Stimulated activated naive CD4-positive, alpha-beta T cell treated with Interleukin-2 at 50 U/mL for 16 hours (primary cell): ENCODE measurements at regions not wholly inside any gene's neighbourhood (a gene's known extent, or its start where the extent isn't known, plus 50 kb on each side); places are given as distances from the start of the nearest gene placed in this dataset.
"Not testable (repeated sequence)": the region's sequence is repeated elsewhere in the genome, so short reads cannot be mapped to it uniquely, and the experiment has no call there.

Experiments
- DNase-seq: peaks from one replicate; lab custom pipeline; 2025; lab: John Stamatoyannopoulos, UW

DNA sequence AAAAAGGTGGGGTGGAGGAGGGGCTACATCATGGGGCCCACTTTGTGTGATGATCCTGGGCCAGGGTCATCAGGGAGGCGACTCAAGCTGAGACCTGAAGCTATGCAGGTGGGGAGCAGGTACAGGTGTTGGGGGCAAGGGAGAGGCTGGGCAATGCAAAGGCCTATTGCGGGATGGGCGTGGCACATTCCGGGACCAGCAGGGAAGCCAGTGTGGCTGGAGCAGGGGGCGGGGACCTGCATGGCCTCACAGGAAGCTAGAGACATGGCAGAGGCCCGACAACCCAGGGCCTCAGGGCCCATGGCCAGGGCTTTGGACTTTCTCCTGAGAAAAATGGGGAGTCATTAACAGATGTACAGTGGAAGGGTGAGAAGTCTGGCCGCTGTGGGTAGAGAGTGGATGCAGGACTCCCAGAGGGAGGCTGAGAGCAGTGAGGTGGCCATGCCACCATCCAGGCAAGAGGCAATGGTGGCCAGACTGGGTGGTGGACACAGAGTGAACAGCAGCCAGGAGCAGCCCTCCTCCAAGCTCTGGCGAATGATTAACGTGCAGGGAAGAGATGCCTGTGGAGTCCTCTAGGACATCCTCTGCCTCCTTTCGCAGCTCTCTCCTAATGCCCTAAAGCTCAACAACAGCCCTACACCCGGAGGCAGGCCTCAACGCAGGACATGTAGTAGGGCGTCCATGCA is 122.6 kb upstream of the ATP2B2 start:
- DNase-seq, result no peak

DNA sequence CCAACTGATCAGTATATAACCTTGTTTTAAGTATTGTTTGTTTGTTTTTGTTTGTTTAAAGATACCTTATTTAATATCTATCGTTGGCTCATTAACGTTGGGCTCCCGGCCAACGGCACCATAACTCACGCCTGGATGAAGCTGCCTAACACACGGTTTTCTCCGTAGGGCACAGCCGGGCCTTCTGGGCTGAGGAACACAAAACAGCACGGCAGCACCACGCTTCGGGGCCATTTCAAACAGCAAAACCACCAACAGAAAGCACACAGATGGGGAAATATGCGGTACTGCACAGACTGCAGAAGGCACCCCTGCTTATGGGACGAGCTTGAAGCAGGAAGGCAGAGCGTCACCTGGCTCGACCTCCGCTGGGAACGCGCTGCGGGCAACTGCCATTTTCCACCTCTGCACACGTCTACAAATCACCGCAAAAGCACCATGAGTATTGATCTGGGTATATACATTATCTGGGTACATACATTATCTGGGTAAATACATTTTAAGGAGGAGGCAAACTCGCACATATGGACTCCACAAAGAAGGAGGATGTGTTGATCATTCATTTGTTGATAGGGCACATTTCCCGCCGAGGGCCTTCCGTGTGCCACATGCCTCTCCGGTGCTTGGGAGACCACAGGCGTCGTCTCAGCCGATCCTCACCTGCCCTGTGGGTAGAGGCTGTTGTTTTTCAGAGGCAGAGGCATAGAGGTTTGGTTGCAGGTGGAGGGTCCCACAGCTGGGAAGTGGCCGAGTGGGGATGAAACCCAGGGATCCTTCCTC is 123.7 kb upstream of the ATP2B2 start:
- no peak for DNase-seq

DNA sequence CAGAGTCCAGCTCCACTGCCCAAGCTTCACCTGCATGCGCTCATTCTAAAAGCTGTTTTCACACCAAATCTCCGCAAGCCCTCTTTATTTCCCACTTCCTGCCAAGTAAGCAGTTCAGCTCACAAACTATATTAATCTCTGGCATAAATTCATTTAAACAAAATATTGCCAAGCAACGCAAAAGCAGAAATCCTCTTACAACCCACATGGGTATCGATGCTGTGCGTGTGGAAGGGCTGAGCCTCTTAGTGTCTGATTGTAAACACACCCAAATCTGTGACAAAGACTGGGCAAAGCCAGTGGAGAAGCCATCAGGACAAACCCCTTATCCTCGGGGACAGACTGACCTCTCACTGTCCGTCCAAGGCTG is 124.3 kb upstream of the ATP2B2 start:
- DNase-seq, result no peak

DNA sequence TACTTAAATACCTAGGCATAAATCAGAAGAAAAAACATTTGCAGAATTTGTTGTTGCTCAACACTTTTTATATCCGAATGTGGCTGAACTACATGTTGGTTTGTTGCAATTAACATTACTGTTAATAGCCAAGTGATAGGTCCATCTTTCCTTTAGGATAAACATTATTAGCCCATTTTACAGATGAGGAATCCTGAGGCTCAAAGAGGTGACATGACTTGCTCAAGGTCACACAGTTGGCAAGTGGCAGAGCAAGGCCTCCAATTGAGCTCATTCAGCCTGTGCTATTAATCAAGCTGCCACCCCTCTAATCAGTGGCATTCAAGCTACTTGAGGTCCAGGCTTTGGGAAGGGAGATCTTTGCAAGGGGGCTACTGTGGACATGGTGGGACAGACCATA is 125.8 kb upstream of the ATP2B2 start:
- no peak for DNase-seq

DNA sequence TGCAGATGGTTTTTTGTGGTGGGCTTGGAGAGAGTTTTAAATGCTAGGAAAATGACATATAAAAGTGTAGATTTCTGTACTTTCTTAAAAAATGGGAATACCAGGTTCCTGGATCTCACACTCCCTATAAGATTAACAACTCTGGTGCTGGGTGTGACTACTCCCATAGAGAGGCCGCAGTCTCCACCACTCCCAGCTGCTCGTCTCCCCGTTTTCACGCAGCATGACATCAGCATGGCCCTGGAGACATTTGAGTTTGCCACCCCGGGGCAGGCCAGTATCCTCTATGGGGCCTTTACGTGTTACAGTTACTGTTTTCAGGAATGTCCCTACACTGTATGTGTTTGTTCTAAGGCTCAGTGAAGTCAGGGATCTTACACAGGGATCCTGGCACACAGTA is 126.7 kb upstream of the ATP2B2 start:
- DNase-seq, result no peak

DNA sequence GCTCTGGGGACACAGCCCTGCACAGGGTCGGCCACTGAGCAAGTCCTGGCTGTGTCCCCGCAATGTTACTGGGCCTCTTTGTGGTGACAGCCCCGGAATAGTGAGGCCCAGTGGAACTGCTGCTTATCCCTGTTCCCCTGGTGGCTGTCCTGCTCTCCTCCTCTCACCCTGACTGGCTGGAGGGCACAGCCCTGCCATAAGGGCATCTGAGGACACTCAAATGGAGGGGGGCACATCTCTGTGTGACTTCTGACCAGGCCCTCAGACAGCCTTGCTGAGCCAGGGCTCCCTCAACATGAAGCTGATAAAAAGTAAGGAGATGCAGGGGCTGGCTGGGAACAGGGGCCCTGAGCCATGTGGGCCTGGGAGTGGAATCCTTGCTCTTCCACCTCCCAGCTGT is 127.4 kb upstream of the ATP2B2 start:
- DNase-seq, result no peak

DNA sequence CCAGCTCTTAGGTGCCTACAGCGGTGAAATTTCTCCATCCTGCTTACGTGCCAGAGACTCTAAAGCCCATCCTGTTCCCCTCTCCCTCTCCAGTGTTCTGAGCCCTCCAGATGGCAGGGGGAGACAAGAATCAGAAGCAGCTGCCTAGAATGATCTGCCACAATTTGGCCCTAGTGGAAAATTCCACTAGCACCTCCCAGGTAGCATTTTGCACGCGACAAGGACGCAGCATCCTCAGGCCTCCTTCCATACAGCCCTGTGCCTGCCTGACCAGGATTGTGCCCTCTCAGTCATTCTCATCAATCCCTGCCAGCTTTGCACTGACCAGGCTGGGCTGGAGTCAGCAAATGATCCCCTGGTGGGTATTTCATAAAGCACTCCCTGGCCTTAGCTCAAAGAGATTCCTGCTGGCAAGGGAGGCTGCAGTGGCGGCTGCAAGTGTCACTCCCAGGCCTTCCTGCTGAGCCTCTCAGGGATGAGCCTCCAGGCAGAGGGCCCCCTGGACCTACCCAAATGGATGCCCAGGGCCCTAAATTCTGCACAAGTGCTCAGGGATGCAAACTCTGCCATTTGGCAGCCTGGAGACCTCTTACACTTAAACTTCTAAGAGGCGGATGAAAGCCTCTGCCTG is 130.2 kb upstream of the ATP2B2 start:
- DNase-seq, result no peak

DNA sequence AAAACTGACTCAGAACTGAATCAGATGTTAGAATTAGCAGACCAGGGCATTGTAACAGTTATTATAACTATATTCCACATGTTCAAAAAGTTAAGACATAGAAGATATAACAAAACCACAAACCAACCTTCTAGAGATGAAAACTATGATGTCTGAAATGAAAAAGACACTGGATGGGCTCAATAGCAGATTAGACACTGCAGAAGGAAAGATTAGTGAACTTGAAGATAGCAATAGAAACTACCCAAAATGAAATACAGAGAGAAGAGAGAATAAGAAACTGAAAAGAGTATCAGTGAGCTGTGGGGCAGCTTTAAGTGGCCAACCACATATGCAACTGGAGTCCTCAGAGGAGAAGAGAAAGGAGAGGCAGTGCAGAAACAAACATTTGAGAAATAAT is 132.0 kb upstream of the ATP2B2 start:
- DNase-seq, result no peak

DNA sequence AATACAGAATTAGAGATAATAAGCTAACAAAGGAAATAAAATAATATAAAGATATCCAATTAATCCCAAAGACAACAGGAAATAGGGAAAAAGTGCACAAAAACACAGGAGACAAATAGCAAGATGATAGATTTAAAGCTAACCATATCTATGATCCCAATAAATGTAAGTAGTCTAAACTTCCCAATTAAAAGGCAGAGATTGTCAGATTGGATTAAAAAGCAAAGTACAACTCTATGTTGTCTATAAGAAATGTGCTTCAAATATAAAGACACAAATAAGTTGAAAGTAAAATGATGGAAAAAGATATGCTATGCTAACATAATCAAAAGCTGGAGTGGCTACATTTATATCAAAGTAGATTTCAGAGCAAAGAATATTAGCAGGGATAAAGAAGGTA is 133.1 kb upstream of the ATP2B2 start:
- DNase-seq, result no peak

DNA sequence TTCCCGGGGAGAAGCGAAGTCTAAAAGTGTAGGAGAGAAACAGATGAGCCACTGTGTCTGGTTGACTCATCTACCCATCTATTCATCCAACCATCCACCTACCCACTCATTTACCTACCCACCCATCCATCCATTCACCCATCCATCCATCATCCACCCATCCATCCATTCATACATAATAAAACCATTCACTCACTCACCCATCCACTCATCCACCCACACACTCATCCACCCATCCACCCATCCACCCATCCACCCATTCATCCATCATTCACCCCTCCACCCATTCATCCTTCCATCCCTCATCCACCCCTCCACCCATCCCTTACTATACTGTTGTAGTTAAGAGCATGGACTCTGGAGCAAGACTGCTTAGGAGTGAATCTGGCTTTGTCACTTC is 136.4 kb upstream of the ATP2B2 start:
- DNase-seq, result no peak

DNA sequence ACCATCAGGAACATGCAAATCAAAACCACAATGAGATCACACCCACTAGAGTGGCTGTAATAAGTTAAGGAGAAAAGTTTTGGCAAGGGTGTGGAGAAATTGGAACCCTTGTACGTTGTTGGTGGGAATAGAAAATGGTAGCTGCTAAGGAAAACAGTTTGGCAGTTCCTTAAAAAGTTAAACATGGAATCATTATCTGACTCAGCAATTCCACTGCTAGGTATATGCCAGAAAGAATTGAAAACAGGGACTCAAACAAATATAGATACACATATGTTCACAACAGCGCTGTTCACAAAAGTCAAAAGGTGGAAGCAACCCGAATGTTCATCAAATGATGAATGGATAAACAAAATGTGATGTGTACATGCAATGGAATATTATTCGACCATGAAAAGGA is 138.8 kb upstream of the ATP2B2 start:
- no peak for DNase-seq

DNA sequence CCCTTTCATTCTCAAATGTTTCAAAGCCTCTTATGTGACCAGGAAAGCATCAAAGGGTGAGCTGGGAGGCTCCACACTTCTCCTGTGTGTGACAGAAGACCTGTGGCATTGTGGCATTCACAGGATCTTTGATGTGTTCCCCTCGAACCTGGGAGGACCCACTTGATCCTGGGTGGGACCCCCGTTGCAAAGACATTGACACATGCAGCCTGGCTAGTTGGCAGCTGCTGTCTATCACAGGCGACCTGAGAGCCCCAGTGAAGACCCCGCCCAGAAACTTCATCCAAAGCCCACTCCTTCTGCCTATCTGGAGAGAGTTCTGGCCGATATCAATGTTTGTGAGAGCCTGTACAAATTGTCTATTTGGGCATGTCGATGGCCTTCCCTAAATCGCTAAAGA is 140.4 kb upstream of the ATP2B2 start:
- no peak for DNase-seq

DNA sequence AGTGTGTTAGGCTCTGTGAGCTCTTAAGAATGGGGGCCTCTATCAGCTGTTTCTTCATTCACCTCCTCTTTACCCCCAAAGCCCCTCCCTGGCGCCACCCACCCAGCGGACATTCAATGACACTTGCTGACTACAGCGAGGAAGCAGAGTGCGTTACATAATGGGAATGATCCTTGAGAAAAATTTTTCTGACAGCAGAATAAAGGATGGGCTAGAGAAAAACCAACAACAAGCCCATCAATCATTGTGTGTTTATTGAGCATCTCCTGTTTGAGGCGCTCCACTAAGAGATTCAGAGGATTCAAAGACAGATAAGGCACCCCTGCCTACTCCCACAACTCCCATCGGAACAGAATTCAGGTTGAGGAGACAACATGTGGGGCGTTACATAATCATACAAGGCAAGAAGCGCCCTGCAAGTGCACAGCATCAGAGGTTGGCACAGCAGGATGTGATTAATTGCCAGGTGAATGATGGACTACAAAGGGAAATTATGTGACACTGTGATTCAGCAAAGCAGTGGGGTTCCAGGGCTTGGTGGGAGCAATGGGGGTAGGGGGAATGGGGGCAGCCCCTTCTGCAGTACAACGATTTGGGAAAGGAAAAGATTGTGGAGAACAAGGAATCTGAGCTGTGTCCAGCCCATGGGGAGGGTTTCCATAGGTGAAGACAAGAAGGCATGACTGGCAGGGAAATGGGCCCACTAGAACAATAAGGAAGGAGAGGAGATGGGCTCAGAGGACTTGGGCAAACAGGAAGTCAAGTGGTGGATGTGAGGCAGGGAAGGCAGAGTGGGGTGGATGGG is 141.3 kb upstream of the ATP2B2 start:
- DNase-seq, result no peak

DNA sequence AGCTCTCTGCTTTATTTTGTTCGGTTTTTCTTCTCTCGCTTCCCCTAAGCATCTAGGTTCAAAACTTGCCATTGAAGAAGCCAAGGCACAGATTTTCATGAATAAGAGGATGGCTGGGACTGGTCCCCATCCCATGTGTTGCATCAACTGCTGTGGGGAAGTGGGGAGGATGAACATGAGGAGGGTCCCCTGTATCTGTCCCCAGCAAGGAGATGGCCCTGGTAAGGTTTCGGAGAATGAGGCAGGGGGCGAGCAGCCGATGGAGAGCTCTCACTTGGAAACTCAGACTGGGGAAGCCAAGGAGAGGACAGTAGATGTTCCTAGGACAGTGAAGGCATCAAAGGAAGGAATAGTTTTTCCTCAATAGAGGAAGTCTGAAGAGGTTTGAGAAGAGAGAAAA is 142.0 kb upstream of the ATP2B2 start:
- no peak for DNase-seq

DNA sequence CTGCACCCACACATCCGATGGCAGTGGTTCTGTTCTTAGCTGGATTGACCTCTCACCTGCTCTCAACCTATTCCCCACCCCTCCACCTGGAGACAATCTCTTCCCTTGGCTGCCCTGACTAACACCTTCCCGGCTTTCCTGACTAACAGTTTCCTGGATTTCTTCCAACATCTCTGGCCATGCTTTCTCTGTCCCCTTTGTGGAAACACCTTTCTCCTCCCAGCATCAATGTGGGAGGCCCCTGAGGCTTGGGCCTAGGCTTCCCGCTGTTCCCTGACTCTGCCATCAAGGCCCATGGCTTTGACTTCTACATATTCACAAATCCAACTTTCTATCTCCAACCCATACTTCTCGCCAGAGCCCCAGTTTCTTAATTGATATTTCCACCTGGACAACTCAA is 142.8 kb upstream of the ATP2B2 start:
- DNase-seq, result no peak

DNA sequence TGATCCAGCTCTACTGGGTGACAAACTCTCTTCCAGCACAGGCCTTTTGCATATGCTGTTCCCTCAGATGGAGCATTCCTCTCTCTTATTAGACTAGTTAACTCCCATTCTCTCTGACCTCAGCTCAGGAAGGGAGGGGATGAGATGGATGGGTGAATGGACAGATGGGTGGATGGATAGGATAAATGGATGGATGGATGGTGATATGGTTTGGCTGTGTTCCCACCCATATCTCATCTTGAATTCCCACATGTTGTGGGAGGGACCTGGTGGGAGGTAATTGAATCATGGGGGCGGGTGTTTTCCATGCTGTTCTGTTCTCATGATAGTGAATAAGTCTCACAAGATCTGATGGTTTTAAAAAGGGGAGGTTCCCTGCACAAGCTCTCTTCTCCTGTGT is 144.1 kb upstream of the ATP2B2 start:
- DNase-seq, result not testable (repeated sequence)

DNA sequence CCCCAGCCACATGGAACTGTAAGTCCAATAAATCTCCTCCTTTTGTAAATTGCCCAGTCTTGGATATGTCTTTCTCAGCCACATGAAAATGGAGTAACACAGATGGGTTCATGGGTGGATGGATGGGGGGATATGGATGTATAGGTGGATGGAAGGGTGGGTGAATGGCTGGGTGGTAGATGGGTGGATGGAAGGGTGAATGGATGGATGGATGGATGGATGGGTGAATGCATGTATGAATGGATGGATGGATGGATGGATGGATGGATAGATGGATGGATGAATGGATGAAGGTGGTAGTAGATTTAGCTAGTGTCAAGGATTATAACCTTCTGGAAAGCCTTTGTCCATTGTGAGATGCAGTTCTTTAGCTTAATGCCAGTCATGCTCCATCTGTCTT is 146.1 kb upstream of the ATP2B2 start:
- no peak for DNase-seq

DNA sequence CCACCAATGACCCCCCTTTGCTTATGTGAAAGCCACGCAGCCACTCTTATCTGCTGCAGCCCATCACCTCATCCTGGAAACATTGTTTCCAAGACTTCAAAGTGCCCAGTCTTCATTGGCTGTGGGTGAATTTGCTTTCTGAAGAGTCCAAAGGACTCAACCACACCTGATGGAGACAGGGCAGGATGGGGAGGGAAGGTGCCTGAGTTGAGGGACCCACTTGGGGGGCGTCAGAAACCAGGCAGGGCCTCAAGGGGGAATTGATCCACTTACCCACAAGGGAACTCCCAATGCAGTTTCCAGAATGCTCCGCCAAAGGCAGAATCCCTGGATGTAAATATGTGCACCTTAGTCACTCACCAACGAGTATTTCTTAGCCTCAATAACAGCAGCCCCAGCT is 147.9 kb upstream of the ATP2B2 start:
- DNase-seq, result no peak

DNA sequence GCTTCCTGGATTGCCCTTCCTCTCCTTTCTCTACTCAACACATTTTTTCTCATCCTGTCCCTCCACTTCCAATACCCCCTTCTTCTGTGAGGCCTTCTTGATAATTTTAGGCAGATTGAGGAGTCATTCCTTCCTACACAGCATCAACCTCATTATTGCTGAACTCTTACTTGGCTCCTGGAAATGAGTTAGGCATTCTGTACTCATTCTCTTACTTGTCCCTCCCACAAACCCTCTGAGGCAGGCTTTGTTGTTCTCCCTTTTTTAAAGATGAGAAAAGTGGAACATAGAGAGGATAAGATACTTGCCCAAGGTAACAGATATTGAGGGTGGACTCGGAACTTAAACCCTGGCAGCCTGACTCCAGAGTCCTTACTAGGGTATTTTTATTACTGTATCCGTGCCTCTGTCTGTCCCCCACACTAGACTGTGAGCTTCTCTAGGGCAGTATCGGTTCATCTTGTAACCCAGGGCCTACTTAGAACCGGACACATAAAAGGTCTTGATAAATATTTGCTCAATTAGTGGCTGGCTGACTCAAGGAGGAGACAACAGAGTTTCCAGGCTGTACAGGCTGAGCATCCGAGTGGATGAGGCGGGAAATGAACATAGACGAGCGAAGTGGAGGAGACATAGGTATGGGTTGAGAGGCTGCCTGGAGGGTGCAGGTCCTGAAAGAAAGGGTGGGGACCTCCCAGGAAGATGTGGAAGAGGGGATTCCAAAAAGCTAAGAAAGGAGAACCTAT is 148.7 kb upstream of the ATP2B2 start:
- DNase-seq, result no peak

DNA sequence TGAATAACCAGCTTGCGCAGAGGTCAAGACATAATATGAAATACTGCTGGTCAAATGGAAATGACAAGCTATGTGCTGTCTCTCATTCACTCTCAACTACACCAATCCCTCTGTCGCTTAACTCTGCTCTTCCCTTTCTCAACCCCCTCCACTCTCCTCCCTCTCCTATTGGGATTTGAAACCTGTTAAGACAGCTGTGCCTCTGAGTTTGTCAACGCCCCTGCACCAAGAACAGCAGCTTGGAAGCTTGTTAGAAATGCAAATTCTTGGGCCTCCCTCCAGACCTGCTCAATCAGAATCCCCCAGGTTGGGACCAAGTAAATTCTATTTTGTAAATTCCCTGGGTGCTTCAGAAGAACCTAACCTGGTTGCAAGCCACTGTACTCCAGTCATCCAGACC is 149.7 kb upstream of the ATP2B2 start:
- no peak for DNase-seq

DNA sequence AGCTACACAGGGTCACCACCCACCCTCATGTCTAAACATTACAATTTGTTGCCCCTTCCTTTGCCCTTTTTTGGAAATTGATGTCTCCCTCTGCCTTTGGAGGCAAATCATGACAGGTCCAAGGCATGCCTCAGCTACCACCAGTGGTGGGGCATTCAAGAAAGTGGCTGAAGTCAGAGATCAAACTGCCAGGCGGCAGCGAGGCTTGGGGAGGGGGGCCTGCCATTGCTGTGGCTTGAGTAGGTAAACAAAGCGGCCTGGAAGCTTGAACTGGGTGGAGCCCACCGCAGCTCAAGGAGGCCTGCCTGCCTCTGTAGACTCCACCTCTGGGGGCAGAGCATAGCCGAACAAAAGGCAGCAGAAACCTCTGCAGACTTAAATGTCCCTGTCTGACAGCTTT is 152.0 kb upstream of the ATP2B2 start:
- DNase-seq, result not testable (repeated sequence)

DNA sequence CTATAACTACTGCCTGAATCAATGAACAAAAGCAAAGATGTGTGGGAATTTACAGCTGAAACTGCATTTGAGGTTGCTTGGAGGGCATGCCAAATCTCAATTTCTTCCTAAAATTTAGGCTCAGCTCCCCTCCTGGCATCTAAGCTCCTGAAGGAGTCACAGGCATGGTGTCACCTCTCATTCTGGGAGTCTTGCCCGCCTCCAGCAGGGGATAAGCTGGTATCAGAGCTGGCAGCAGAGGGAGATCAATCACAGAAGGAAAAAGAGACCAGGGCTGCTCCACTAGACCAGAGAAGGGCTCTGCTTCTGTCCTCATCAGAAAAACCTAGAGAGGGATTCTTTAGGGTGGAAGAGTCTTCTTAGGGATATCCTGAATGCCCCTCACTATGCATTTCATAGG is 150.4 kb upstream of the SLC6A11 start:
- no peak for DNase-seq
